ENCODE measurements at regions not wholly inside any gene's neighbourhood (a gene's known extent, or its start where the extent isn't known, plus 50 kb on each side); places are given as distances from the start of the nearest gene placed in this dataset.

DNA sequence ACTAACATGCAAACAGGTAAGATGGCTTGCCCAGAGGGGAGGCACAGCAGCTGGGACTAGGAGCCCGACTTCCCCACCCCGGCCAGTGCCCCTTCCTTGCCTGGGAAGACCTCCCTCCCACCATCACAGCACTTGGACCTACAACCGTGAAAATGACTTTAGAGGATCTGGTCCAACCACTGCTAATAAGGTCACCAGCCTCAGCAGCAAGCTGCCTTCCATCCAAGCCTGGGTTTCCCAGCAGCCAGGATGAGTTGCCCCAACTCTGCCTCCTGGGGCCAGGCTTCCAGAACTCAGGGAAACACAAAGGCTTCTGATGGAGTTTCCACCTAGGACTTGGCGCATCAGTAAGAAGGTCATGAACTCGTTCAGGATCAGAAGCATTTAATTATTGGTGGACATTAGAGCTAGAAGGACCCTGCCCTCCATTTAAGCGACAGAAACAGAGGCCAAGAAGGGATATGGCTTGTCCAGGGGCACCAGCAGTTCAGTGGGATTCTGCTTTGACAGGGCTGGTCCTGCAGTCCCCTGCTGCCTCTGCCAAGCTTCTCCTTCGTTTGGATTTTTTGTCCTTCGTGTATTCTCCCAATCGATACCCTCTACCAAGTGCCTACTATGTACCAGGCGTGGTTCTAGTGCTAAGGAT is 403.0 kb upstream of the ID2 start:
- H3K36me3 ChIP-seq = no peaks in the 10 kb centered on the region
- H3K27me3 ChIP-seq = peaks cover 0 to 6% (median 0%) of the 10 kb centered on the region in 3 donors
- intact Hi-C loops (cut with DNase I; ENCODE audit: low total_unique reads) = no loop called here
- WGBS, 5 donors = 85 to 91% (median 91%) methylated on average over 10 of the region's 10 CpGs
- H3K9me3 ChIP-seq = no peaks in the 10 kb centered on the region
- H3K4me1 ChIP-seq = peaks cover 0 to 5% (median 2%) of the 10 kb centered on the region in 4 donors
- H3K27ac ChIP-seq = no peak overlapping the region
- no peak for DNase-seq
- TF ChIP-seq POLR2AphosphoS5 (IDR thresholded peaks at IDR 0.05) (no peak), EP300 (IDR thresholded peaks at IDR 0.05) (no peak), POLR2A (IDR thresholded peaks at IDR 0.05) (no peak)
- TF ChIP-seq, protein P1, sequence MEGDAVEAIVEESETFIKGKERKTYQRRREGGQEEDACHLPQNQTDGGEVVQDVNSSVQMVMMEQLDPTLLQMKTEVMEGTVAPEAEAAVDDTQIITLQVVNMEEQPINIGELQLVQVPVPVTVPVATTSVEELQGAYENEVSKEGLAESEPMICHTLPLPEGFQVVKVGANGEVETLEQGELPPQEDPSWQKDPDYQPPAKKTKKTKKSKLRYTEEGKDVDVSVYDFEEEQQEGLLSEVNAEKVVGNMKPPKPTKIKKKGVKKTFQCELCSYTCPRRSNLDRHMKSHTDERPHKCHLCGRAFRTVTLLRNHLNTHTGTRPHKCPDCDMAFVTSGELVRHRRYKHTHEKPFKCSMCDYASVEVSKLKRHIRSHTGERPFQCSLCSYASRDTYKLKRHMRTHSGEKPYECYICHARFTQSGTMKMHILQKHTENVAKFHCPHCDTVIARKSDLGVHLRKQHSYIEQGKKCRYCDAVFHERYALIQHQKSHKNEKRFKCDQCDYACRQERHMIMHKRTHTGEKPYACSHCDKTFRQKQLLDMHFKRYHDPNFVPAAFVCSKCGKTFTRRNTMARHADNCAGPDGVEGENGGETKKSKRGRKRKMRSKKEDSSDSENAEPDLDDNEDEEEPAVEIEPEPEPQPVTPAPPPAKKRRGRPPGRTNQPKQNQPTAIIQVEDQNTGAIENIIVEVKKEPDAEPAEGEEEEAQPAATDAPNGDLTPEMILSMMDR (IDR thresholded peaks at IDR 0.05) = no peak
- H3K4me3 ChIP-seq = no peak overlapping the region

DNA sequence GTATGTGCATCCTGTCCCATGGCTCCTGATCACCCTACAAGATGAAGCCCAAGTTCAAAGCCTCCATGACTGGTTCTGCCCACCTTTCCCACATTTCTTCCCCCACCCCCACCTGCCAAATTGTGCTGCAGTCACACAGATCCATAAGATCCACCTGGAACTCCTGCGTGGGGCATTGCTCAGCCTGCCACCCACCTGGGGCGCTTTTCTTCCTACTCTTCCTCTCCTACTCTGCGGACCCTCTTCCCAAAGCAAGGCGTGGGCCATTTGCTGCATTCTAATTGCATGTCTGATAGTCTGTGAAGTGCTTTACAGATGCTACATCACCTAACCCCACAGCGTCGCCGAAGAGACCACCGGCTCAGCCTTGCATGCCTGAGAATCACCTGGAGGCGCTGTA is 402.4 kb upstream of the ID2 start:
- Histone ChIP-seq H3K27ac (no peak overlapping the region), H3K4me3 (no peak overlapping the region), H3K9me3 (no peaks in the 10 kb centered on the region), H3K4me1 (peaks cover 0 to 5% (median 2%) of the 10 kb centered on the region in 4 donors), H3K36me3 (no peaks in the 10 kb centered on the region), H3K27me3 (peaks cover 0 to 6% (median 0%) of the 10 kb centered on the region in 3 donors)
- TF ChIP-seq POLR2A (IDR thresholded peaks at IDR 0.05) (no peak), EP300 (IDR thresholded peaks at IDR 0.05) (no peak), POLR2AphosphoS5 (IDR thresholded peaks at IDR 0.05) (no peak)
- TF ChIP-seq, protein P1 (IDR thresholded peaks at IDR 0.05) = no peak
- intact Hi-C loops (cut with DNase I; ENCODE audit: low total_unique reads) = no loop called here
- no peak for DNase-seq
- WGBS, 5 donors = 89 to 98% (median 98%) methylated on average over 7 to 9 of the region's 9 CpGs

DNA sequence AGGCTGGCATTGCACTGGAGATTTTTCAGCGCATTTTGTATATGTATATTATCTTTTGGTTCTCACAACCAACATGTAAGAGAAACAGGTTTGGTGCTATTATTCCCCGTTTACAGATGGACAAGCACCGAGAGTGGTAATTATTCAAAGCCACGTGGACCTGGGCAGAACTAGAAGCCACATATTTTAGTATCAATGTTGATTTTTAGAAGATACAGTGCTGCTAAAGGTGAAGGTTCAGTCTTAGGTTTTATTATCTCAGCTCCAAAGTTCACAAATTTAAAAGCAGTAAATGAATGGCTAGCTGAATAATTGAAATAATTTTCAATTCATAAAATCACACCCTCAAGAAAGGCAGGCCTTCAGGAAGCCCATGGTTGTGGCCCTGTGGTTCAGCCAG is 400.6 kb upstream of the ID2 start:
- 50 to 75% (median 57%) methylated on average over 4 of the region's 4 CpGs for WGBS, 5 donors
- intact Hi-C loops (cut with DNase I; ENCODE audit: low total_unique reads) = no loop called here
- TF ChIP-seq POLR2A (IDR thresholded peaks at IDR 0.05) (no peak), EP300 (IDR thresholded peaks at IDR 0.05) (no peak), POLR2AphosphoS5 (IDR thresholded peaks at IDR 0.05) (no peak)
- TF ChIP-seq, protein P1 (IDR thresholded peaks at IDR 0.05) = no peak
- Histone ChIP-seq H3K27me3 (peaks cover 0 to 6% (median 0%) of the 10 kb centered on the region in 3 donors), H3K9me3 (no peaks in the 10 kb centered on the region), H3K4me1 (peaks cover 0 to 5% (median 2%) of the 10 kb centered on the region in 4 donors), H3K36me3 (no peaks in the 10 kb centered on the region), H3K27ac (no peak overlapping the region), H3K4me3 (no peak overlapping the region)
- DNase-seq = no peak

DNA sequence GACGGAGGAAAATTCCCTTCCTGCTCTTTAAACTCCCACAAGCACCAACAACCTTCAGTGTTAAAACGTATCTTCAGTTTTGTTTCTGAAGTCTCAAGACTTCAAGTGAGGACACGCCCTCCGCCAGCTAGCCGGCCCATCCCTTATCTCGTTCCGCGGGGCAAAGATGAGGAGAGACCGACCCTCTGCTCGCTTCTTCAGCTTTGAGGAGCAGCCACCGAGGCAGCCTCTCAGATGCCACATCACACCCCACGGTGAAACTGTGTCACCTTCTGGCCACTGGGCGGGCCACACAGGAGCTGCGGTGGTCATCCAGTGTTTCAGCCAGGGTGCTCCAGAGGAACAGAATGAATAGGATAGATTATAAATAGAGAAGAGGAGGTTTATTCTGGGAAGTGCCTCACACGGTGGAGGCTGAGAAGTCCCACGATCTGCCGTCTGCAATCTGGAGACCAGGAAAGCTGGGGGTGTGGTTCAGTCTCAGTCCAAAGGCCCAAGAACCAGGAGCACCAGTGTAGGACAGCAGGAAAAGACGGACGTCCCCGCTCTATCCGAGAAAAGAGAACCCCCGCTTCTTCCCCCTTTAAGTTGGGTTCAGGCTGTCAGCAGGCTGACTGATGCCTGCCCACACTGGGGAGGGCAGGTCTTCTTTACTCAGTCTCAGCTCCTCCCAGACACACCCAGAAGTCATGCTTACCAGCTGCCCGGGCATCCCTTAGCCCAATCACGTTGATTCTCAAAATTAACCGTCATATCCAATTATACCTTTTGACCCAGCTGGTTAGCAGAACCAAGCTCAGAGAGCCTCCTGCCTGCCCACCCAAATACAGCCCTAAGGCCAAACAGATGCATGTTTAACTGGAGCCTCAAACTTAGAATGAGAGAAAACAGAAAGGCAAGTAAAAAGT is 399.7 kb upstream of the ID2 start:
- no peak for DNase-seq
- intact Hi-C loops (cut with DNase I; ENCODE audit: low total_unique reads) = no loop called here
- Histone ChIP-seq H3K9me3 (no peaks in the 10 kb centered on the region), H3K27ac (peak overlapping the region in 1 of 5 donors; percentile 12), H3K36me3 (no peaks in the 10 kb centered on the region), H3K4me1 (peaks cover 0 to 5% (median 2%) of the 10 kb centered on the region in 4 donors), H3K4me3 (no peak overlapping the region), H3K27me3 (peaks cover 0 to 6% (median 0%) of the 10 kb centered on the region in 3 donors)
- TF ChIP-seq POLR2AphosphoS5 (IDR thresholded peaks at IDR 0.05) = no peak
- no peak for TF ChIP-seq POLR2A (IDR thresholded peaks at IDR 0.05)
- no peak for TF ChIP-seq EP300 (IDR thresholded peaks at IDR 0.05)
- TF ChIP-seq, protein P1 (IDR thresholded peaks at IDR 0.05) = no peak
- 63 to 83% (median 68%) methylated on average over 25 of the region's 25 CpGs for WGBS, 5 donors
